Left lung (tissue), 4 donors: ENCODE measurements at regions not wholly inside any gene's neighbourhood (a gene's known extent, or its start where the extent isn't known, plus 50 kb on each side); places are given as distances from the start of the nearest gene placed in this dataset.

Experiments
- ATAC-seq: fragments of 200-7000 bp; cut with Tn5 transposase; one replicate; pipeline ENCODE4 v1.9.1; 2020; ENCODE audit warnings: moderate library complexity
- DNase-seq, 4 donors: peaks; one replicate each; pipeline ENCODE4 v3.0.0-alpha.2; 2013 to 2020
- H3K27ac ChIP-seq, 2 donors: fragments of 200-600 bp; sonication (generic) in 1 of 2; one replicate each; pipeline versions ENCODE4 v1.5.0 to v1.8.0; 2020 to 2021
- H3K27me3 ChIP-seq, 2 donors: fragments of 200-600 bp; sonication (generic) in 1 of 2; one replicate each; pipeline versions ENCODE4 v1.5.0 to v1.8.0; 2020 to 2021
- H3K36me3 ChIP-seq, 2 donors: fragments of 200-600 bp; sonication (generic) in 1 of 2; one replicate each; pipeline versions ENCODE4 v1.5.0 to v1.8.0; 2020 to 2021
- H3K4me1 ChIP-seq, 2 donors: fragments of 200-600 bp; one replicate each; pipeline ENCODE4 v1.8.0; 2021
- H3K4me3 ChIP-seq, 2 donors: fragments of 200-600 bp; sonication (generic) in 1 of 2; one replicate each; pipeline versions ENCODE4 v1.5.0 to v1.8.0; 2020 to 2021; ENCODE audit warnings: mild to moderate bottlenecking in 1 of 2
- H3K9me3 ChIP-seq, 2 donors: fragments of 200-600 bp; sonication (generic) in 1 of 2; one replicate each; pipeline versions ENCODE4 v1.5.0 to v1.8.0; 2020 to 2021
- CTCF ChIP-seq, 2 donors: fragments of 200-600 bp; sonication (generic) in 1 of 2; IDR thresholded peaks; one replicate each; pipeline versions ENCODE4 v1.5.0 to v1.8.0; 2021; ENCODE audit warnings: antibody characterized with exemption in 2 of 2
- intact Hi-C, 2 donors: fragments of 100-400 bp; cut with DNase I; formaldehyde crosslinking; loops; one replicate each; pipeline versions ENCODE4 v1.11.2 to v1.14.2; 2022
- donor health status: DM: no; HTN: yes; CAD: no.
- donor health status: DM: no; HTN: no; CAD: no.

GRCh38 chr2:239531456-239532241 is 130.8 kb upstream of the HDAC4 start:
- intact Hi-C loops: no loop called here
- no peaks in the 10 kb centered on the region for H3K4me1 ChIP-seq
- TF ChIP-seq CTCF (IDR thresholded peaks at IDR 0.05): no peak
- no peak overlapping the region for H3K4me3 ChIP-seq
- H3K36me3 ChIP-seq: no peaks in the 10 kb centered on the region
- H3K27ac ChIP-seq: no peak overlapping the region
- ATAC-seq (no peak), DNase-seq (no peak)
- peaks cover 0 to 4% of the 10 kb centered on the region in 2 donors for H3K9me3 ChIP-seq
- H3K27me3 ChIP-seq: no peaks in the 10 kb centered on the region

- no peak for DNase-seq
- Histone ChIP-seq H3K4me1 (no peaks in the 10 kb centered on the region), H3K4me3 (no peak overlapping the region), H3K9me3 (peaks cover 0 to 4% of the 10 kb centered on the region in 2 donors), H3K27me3 (no peaks in the 10 kb centered on the region), H3K27ac (no peak overlapping the region), H3K36me3 (no peaks in the 10 kb centered on the region)
- intact Hi-C loops: no loop called here
- no peak for TF ChIP-seq CTCF (IDR thresholded peaks at IDR 0.05)
- ATAC-seq: no peak
Observed at GRCh38 chr2:239530749-239531316, 130.0 kb upstream of the HDAC4 start.

- Histone ChIP-seq H3K27ac (no peak overlapping the region), H3K4me1 (no peaks in the 10 kb centered on the region), H3K9me3 (peaks cover 0 to under 1% of the 10 kb centered on the region in 2 donors), H3K36me3 (no peaks in the 10 kb centered on the region), H3K27me3 (no peaks in the 10 kb centered on the region), H3K4me3 (no peak overlapping the region)
- no peak for ATAC-seq
- DNase-seq: no peak
- intact Hi-C loops: no loop called here
- TF ChIP-seq CTCF (IDR thresholded peaks at IDR 0.05): no peak
Observed at GRCh38 chr2:239529313-239530015, 128.6 kb upstream of the HDAC4 start.

GRCh38 chr2:239528883-239529282 is 128.1 kb upstream of the HDAC4 start:
- Histone ChIP-seq H3K27ac (no peak overlapping the region), H3K4me1 (no peaks in the 10 kb centered on the region), H3K36me3 (no peaks in the 10 kb centered on the region), H3K27me3 (no peaks in the 10 kb centered on the region), H3K4me3 (no peak overlapping the region), H3K9me3 (no peaks in the 10 kb centered on the region)
- TF ChIP-seq CTCF (IDR thresholded peaks at IDR 0.05): no peak
- DNase-seq: no peak
- no peak for ATAC-seq
- intact Hi-C loops: no loop called here

- intact Hi-C loops: no loop called here
- Histone ChIP-seq H3K4me3 (no peak overlapping the region), H3K36me3 (no peaks in the 10 kb centered on the region), H3K27me3 (peaks cover 0 to 4% of the 10 kb centered on the region in 2 donors), H3K9me3 (no peaks in the 10 kb centered on the region), H3K27ac (no peak overlapping the region), H3K4me1 (no peaks in the 10 kb centered on the region)
- ATAC-seq: no peak
- no peak for TF ChIP-seq CTCF (IDR thresholded peaks at IDR 0.05)
- no peak for DNase-seq
Observed at GRCh38 chr2:239528146-239528545, 127.3 kb upstream of the HDAC4 start.
